ENCODE measurements at regions not wholly inside any gene's neighbourhood (a gene's known extent, or its start where the extent isn't known, plus 50 kb on each side); places are given as distances from the start of the nearest gene placed in this dataset.

DNA sequence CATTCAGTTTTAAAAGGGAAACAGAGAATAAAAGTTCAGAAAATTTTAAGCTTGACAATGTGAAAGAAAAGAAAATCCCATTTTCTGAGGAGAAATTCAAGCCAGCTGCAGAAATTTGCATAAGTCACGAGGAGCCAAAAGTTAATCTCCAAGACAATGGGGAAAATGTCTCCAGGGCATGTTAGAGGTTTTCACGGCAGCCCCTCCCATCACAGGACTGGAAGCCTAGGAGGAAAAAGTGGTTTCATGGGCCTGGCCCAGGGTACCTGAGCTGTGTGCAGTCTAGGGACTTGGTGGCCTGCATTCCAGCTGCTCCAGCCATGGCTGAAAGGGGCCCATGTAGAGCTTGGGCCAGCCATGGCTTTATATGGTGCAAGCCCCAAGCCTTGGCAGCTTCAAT, 59.6 kb upstream of the NXPH1 start:
- H4K20me1 ChIP-seq (ENCODE audit: low read depth, low read length), result no peaks in the 10 kb centered on the region
- H3K27me3 ChIP-seq (ENCODE audit: low read length), result no peaks in the 10 kb centered on the region
- no peaks in the 10 kb centered on the region for H3K79me2 ChIP-seq (ENCODE audit: insufficient read depth, low read length)
- no peak overlapping the region for H3K9ac ChIP-seq (ENCODE audit: low read length)
- no peaks in the 10 kb centered on the region for H3K36me3 ChIP-seq (ENCODE audit: low read length)
- no peaks in the 10 kb centered on the region for H3K9me2 ChIP-seq (replicated peaks; ENCODE audit: insufficient read depth, low read length)
- no peak overlapping the region for H3K4me2 ChIP-seq (ENCODE audit: low read depth, low read length, poor library complexity, severe bottlenecking)
- H3F3A ChIP-seq (ENCODE audit: insufficient read depth), result no peaks in the 10 kb centered on the region
- H3K27ac ChIP-seq (ENCODE audit: low read depth, low read length), result no peak overlapping the region
- no peak overlapping the region for H2AFZ ChIP-seq (ENCODE audit: low read depth, low read length, severe bottlenecking)
- TF ChIP-seq CTCF (IDR thresholded peaks at IDR 0.05; ENCODE audit: insufficient read depth, low read length, poor library complexity, severe bottlenecking), result no peak
- TF ChIP-seq EZH2phosphoT487 (conservative IDR thresholded peaks at IDR 0.05; ENCODE audit: low read length), result no peak
- no peaks in the 10 kb centered on the region for H3K9me3 ChIP-seq (ENCODE audit: insufficient read depth, low read length)
- no peak overlapping the region for H3K4me3 ChIP-seq (ENCODE audit: insufficient read depth, low read length, poor library complexity, severe bottlenecking)

DNA sequence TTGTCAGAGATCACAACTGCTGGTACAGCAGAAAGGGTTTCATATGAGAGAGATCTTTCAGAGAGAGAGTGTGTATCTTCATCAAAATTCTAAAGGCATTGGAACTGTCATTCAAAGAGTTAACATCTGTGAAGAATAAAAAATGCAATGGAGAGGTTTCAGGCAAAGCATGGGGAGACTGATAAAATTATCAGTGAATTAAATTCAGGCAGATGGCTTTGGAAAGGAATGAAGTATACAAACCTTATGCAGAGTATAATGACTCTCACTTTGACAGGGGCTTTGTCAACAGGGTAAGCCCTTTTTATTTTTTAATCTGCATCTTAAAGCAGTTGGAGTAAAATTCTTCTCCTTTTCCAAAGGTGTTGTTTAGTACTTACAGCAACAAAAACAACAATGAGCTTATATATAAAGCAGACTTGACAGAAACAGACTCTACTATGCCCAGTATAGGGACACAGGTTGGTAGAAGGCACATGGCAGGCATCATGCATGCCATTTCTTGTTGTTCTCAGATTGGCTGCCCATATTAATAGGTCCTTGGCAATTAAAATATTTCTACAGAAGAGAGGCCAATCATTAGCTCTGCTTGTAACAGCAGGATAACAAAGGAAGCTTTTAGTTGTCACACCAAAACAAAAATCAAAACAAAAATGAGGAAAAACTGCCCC, 54.9 kb upstream of the NXPH1 start:
- TF ChIP-seq EZH2phosphoT487 (conservative IDR thresholded peaks at IDR 0.05; ENCODE audit: low read length) (no peak), CTCF (IDR thresholded peaks at IDR 0.05; ENCODE audit: insufficient read depth, low read length, poor library complexity, severe bottlenecking) (no peak)
- no peaks in the 10 kb centered on the region for H4K20me1 ChIP-seq (ENCODE audit: low read depth, low read length)

DNA sequence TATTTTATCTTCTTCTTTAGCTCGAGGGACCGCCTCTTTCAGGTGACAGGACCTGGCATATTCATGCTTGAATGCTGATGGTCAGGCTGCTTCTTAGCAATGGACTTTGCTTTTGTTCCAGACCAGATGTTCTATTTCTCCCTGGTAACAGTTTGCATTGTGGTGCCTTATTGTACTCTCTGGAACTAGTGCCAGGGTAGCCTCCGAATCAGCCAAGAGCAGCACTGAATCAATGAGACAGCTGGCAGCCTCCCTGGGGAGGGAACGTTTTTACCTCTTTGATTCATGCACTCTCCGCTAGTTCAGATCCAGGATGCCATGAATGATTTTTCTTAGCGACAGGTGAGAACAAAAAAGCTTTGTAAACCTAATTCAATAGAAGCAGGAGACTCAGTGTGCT, 54.1 kb upstream of the NXPH1 start:
- no peak overlapping the region for H3K4me3 ChIP-seq (ENCODE audit: insufficient read depth, low read length, poor library complexity, severe bottlenecking)
- H3K79me2 ChIP-seq (ENCODE audit: insufficient read depth, low read length), result no peaks in the 10 kb centered on the region
- H3K27me3 ChIP-seq (ENCODE audit: low read length), result no peaks in the 10 kb centered on the region
- H3K27ac ChIP-seq (ENCODE audit: low read depth, low read length), result no peak overlapping the region
- H3K9me2 ChIP-seq (replicated peaks; ENCODE audit: insufficient read depth, low read length), result no peaks in the 10 kb centered on the region
- no peak for TF ChIP-seq CTCF (IDR thresholded peaks at IDR 0.05; ENCODE audit: insufficient read depth, low read length, poor library complexity, severe bottlenecking)
- no peak for TF ChIP-seq EZH2phosphoT487 (conservative IDR thresholded peaks at IDR 0.05; ENCODE audit: low read length)
- H3K9ac ChIP-seq (ENCODE audit: low read length), result no peak overlapping the region
- H3F3A ChIP-seq (ENCODE audit: insufficient read depth), result no peaks in the 10 kb centered on the region
- H3K4me2 ChIP-seq (ENCODE audit: low read depth, low read length, poor library complexity, severe bottlenecking), result no peak overlapping the region
- no peaks in the 10 kb centered on the region for H3K9me3 ChIP-seq (ENCODE audit: insufficient read depth, low read length)
- H4K20me1 ChIP-seq (ENCODE audit: low read depth, low read length), result no peaks in the 10 kb centered on the region
- no peak overlapping the region for H2AFZ ChIP-seq (ENCODE audit: low read depth, low read length, severe bottlenecking)
- no peaks in the 10 kb centered on the region for H3K36me3 ChIP-seq (ENCODE audit: low read length)

More for the DNA sequence above, 54.9 kb upstream of the NXPH1 start:
- no peak overlapping the region for H3K4me3 ChIP-seq (ENCODE audit: insufficient read depth, low read length, poor library complexity, severe bottlenecking)
- no peak overlapping the region for H2AFZ ChIP-seq (ENCODE audit: low read depth, low read length, severe bottlenecking)
- no peaks in the 10 kb centered on the region for H3K9me2 ChIP-seq (replicated peaks; ENCODE audit: insufficient read depth, low read length)
- no peaks in the 10 kb centered on the region for H3K36me3 ChIP-seq (ENCODE audit: low read length)
- no peak overlapping the region for H3K4me2 ChIP-seq (ENCODE audit: low read depth, low read length, poor library complexity, severe bottlenecking)
- H3K27ac ChIP-seq (ENCODE audit: low read depth, low read length), result no peak overlapping the region
- no peak overlapping the region for H3K9ac ChIP-seq (ENCODE audit: low read length)
- no peaks in the 10 kb centered on the region for H3F3A ChIP-seq (ENCODE audit: insufficient read depth)
- H3K9me3 ChIP-seq (ENCODE audit: insufficient read depth, low read length), result no peaks in the 10 kb centered on the region
- no peaks in the 10 kb centered on the region for H3K27me3 ChIP-seq (ENCODE audit: low read length)
- H3K79me2 ChIP-seq (ENCODE audit: insufficient read depth, low read length), result no peaks in the 10 kb centered on the region
